Liver (tissue), 8 donors: ENCODE measurements at regions not wholly inside any gene's neighbourhood (a gene's known extent, or its start where the extent isn't known, plus 50 kb on each side); places are given as distances from the start of the nearest gene placed in this dataset.

ENCODE experiments used
- DNase-seq: peaks from one replicate; pipeline ENCODE4 v3.0.0-alpha.2; 2017; ENCODE audit warnings: low spot score
- H3K27ac ChIP-seq, 2 donors: one replicate each; pipeline ENCODE4 v1.7.0; 2013; ENCODE audit warnings: inconsistent platforms in 2 of 2, low read length in 2 of 2, control low read depth in 1 of 2, low read depth in 1 of 2, mild to moderate bottlenecking in 1 of 2
- H3K27me3 ChIP-seq, 4 donors: one replicate each; pipeline versions ENCODE4 v1.6.1 to v1.7.0; 2013; ENCODE audit warnings: low read length in 3 of 4, inconsistent platforms in 1 of 4, mild to moderate bottlenecking in 1 of 4, moderate library complexity in 1 of 4; ENCODE audit not compliant: control insufficient read depth in 4 of 4, insufficient read depth in 4 of 4
- H3K36me3 ChIP-seq, 4 donors: one replicate each; pipeline versions ENCODE4 v1.6.1 to v1.7.0; 2013; ENCODE audit warnings: low read length in 3 of 4, mild to moderate bottlenecking in 3 of 4, low read depth in 1 of 4, moderate library complexity in 1 of 4; ENCODE audit not compliant: control insufficient read depth in 4 of 4, insufficient read depth in 3 of 4
- H3K4me1 ChIP-seq, 4 donors: one replicate each; pipeline versions ENCODE4 v1.6.1 to v1.7.0; 2013; ENCODE audit warnings: low read length in 3 of 4, mild to moderate bottlenecking in 3 of 4, moderate library complexity in 1 of 4; ENCODE audit not compliant: control insufficient read depth in 4 of 4, insufficient read depth in 4 of 4
- H3K4me3 ChIP-seq, 3 donors: one replicate each; pipeline versions ENCODE4 v1.6.1 to v1.7.0; 2013; ENCODE audit warnings: low read length in 3 of 3, control low read depth in 1 of 3, low read depth in 1 of 3, mild to moderate bottlenecking in 1 of 3
- H3K9ac ChIP-seq, 2 donors: one replicate each; pipeline ENCODE4 v1.7.0; 2013; ENCODE audit warnings: low read length in 2 of 2, mild to moderate bottlenecking in 2 of 2, moderate library complexity in 2 of 2, control low read depth in 1 of 2, low read depth in 1 of 2
- H3K9me3 ChIP-seq, 4 donors: one replicate each; pipeline versions ENCODE4 v1.6.1 to v1.7.0; 2013; ENCODE audit warnings: low read length in 3 of 4; ENCODE audit not compliant: control insufficient read depth in 4 of 4
- ATF3 ChIP-seq: IDR thresholded peaks from 2 replicates; pipeline ENCODE4 v1.6.1; 2016; ENCODE audit warnings: antibody characterized with exemption
- CTCF ChIP-seq: fragments of 150-350 bp; IDR thresholded peaks from 2 replicates; pipeline ENCODE4 v1.5.1; 2017; ENCODE audit warnings: improper control_type of control experiment, low read depth, low read length; ENCODE audit not compliant: missing input control
- EGR1 ChIP-seq, 2 donors: IDR thresholded peaks; 2 replicates each; pipeline ENCODE4 v1.6.1; 2016 to 2018; ENCODE audit warnings: antibody characterized with exemption in 2 of 2, low read depth in 2 of 2
- FOXA1 ChIP-seq: IDR thresholded peaks from 2 replicates; pipeline ENCODE4 v1.6.1; 2016; ENCODE audit warnings: antibody characterized with exemption
- GABPA ChIP-seq, 2 donors: IDR thresholded peaks in 1 of 2; conservative IDR thresholded peaks in 1 of 2; 2 replicates each; pipeline ENCODE4 v1.6.1; 2016; ENCODE audit warnings: antibody characterized with exemption in 2 of 2, mild to moderate bottlenecking in 1 of 2, moderate library complexity in 1 of 2
- HNF4A ChIP-seq, 2 donors: conservative IDR thresholded peaks; 2 replicates each; pipeline ENCODE4 v1.6.1; 2016; ENCODE audit warnings: antibody characterized with exemption in 2 of 2, mild to moderate bottlenecking in 2 of 2
- HNF4G ChIP-seq: IDR thresholded peaks from 2 replicates; pipeline ENCODE4 v1.6.1; 2016; ENCODE audit warnings: antibody characterized with exemption
- MAX ChIP-seq: IDR thresholded peaks from 2 replicates; pipeline ENCODE4 v1.6.1; 2016; ENCODE audit warnings: antibody characterized with exemption
- NR2F2 ChIP-seq: IDR thresholded peaks from 2 replicates; pipeline ENCODE4 v1.6.1; 2016; ENCODE audit warnings: antibody characterized with exemption
- RAD21 ChIP-seq, 2 donors: IDR thresholded peaks; 2 replicates each; pipeline ENCODE4 v1.6.1; 2016; ENCODE audit warnings: antibody characterized with exemption in 2 of 2, mild to moderate bottlenecking in 2 of 2
- REST ChIP-seq: IDR thresholded peaks from 2 replicates; pipeline ENCODE4 v1.6.1; 2016; ENCODE audit warnings: antibody characterized with exemption, mild to moderate bottlenecking
- RXRA ChIP-seq, 2 donors: IDR thresholded peaks; 2 replicates each; pipeline ENCODE4 v1.6.1; 2017 to 2018; ENCODE audit warnings: antibody characterized with exemption in 2 of 2, mild to moderate bottlenecking in 1 of 2
- SP1 ChIP-seq: IDR thresholded peaks from 2 replicates; pipeline ENCODE4 v1.6.1; 2018; ENCODE audit warnings: antibody characterized with exemption, mild to moderate bottlenecking
- TAF1 ChIP-seq: conservative IDR thresholded peaks from 2 replicates; pipeline ENCODE4 v1.6.1; 2016; ENCODE audit warnings: antibody characterized with exemption, mild to moderate bottlenecking
- YY1 ChIP-seq: IDR thresholded peaks from 2 replicates; pipeline ENCODE4 v1.6.1; 2016; ENCODE audit warnings: antibody characterized with exemption, mild to moderate bottlenecking
- ZBTB33 ChIP-seq: IDR thresholded peaks from 2 replicates; pipeline ENCODE4 v1.6.1; 2016; ENCODE audit warnings: antibody characterized with exemption
- WGBS: extraction: QIAGEN DNeasy Blood & Tissue Kit; methylation state at CpG from one replicate; pipeline ENCODE4 v1.1.7; 2013; 5-methylcytosine and 5-hydroxymethylcytosine counted together
- donor health status: healthy.
- donor health status: healthy.
- donor health status: healthy.
- donor health status: healthy.
- donor health status: healthy.

- Histone ChIP-seq H3K9me3 (no peaks in the 10 kb centered on the region), H3K36me3 (no peaks in the 10 kb centered on the region), H3K9ac (no peak overlapping the region), H3K4me3 (no peak overlapping the region), H3K27ac (no peak overlapping the region), H3K27me3 (no peaks in the 10 kb centered on the region), H3K4me1 (no peaks in the 10 kb centered on the region)
- DNase-seq = no peak
- WGBS = 87% methylated on average over 4 of the region's 4 CpGs
- TF ChIP-seq MAX (no peak), EGR1 (IDR thresholded peaks at IDR 0.05; ENCODE audit: low read depth in 2 of 2) (no peak), SP1 (no peak), TAF1 (no peak), FOXA1 (no peak), YY1 (no peak), ZBTB33 (no peak), NR2F2 (no peak), ATF3 (no peak), HNF4G (no peak), GABPA (IDR thresholded peaks at IDR 0.05 in 1 of 2, conservative IDR thresholded peaks at IDR 0.05 in 1 of 2) (no peak), RAD21 (IDR thresholded peaks at IDR 0.05) (no peak)
These were observed 247.9 kb downstream of the FAM76B start for GRCh38 chr11:95541715-95542114.

GRCh38 chr11:95536047-95536690 is 253.4 kb downstream of the FAM76B start:
- Histone ChIP-seq H3K4me3 (no peak overlapping the region), H3K27me3 (no peaks in the 10 kb centered on the region), H3K9me3 (no peaks in the 10 kb centered on the region), H3K36me3 (no peaks in the 10 kb centered on the region), H3K9ac (no peak overlapping the region), H3K27ac (no peak overlapping the region), H3K4me1 (no peaks in the 10 kb centered on the region)
- TF ChIP-seq HNF4A (conservative IDR thresholded peaks at IDR 0.05) (no peak), ATF3 (no peak), REST (no peak), HNF4G (no peak), YY1 (no peak), RXRA (IDR thresholded peaks at IDR 0.05) (no peak), CTCF (no peak)
- DNase-seq = no peak
- WGBS = 74% methylated on average over 3 of the region's 3 CpGs
